GM20000 (cell line): ENCODE measurements at regions not wholly inside any gene's neighbourhood (a gene's known extent, or its start where the extent isn't known, plus 50 kb on each side); places are given as distances from the start of the nearest gene placed in this dataset.
A peak's percentile ranks its signal among the peaks of the same experiment; 100 is the strongest.

Experiments used
- DNase-seq: peaks from one replicate; pipeline ENCODE4 v3.0.0; 2012; ENCODE audit warnings: low spot score
- TF ChIP-seq, protein P1 (sequence below): IDR thresholded peaks from 2 replicates; pipeline ENCODE4 v1.5.1; 2012; ENCODE audit warnings: mild to moderate bottlenecking, control low read depth; ENCODE audit errors: extremely low read depth, missing control alignments

DNA sequence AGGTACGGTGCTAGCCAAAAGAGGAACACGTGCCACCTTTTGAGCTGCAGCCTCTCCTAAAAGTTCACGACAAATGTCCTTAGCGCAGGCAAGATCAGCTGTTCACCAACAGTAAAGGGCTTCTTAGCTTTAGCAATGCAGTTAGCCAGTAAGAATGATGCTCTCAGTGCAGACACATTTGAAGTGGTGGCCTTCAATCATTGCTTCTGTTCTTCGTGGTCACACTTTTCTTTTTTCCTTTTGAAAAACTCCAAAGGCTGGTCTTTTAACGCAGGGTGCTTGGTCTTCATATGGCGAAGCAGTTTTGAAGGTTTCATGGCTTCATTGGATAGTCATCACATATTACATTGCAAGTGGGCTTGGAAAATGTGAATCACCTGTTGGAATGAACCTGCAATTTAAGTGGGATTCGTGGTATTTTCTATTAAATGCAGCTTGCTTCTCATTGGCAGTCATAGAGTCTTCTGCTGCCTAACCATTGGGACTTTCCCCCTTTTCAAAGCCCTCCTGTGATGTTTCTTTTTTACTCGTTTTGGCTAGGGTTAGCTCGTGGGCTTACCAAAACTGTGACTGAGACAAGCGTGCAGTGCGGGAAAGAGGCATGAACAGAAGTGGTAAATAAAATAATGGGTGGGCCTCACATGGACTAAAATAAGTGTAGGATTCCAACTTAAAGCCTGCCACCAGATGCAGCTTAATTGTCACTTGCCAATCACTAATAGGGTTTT is 100.9 kb downstream of the MRPL36 start:
- TF ChIP-seq, protein P1, sequence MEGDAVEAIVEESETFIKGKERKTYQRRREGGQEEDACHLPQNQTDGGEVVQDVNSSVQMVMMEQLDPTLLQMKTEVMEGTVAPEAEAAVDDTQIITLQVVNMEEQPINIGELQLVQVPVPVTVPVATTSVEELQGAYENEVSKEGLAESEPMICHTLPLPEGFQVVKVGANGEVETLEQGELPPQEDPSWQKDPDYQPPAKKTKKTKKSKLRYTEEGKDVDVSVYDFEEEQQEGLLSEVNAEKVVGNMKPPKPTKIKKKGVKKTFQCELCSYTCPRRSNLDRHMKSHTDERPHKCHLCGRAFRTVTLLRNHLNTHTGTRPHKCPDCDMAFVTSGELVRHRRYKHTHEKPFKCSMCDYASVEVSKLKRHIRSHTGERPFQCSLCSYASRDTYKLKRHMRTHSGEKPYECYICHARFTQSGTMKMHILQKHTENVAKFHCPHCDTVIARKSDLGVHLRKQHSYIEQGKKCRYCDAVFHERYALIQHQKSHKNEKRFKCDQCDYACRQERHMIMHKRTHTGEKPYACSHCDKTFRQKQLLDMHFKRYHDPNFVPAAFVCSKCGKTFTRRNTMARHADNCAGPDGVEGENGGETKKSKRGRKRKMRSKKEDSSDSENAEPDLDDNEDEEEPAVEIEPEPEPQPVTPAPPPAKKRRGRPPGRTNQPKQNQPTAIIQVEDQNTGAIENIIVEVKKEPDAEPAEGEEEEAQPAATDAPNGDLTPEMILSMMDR = no peak
- no peak for DNase-seq

DNA sequence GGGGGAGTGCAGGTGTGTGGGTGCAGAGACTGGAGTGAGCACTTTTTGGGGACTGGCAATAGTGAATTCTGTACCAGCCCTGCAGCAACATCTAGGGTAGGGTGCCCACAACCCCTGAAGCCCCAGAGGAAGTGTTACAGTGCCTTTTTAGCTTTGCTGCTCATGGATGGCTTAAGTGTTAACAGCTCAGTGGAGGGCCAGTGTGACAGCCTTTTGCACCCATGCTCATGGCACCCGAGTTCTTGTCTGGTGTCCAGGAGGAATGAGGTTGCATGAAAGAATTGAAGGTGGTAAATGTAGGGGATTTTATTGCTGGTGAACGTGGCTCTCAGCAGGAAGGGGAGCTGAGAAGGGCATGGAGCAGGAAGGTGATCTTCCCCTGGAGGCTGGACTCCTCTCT is 107.3 kb downstream of the MRPL36 start:
- TF ChIP-seq, protein P1 = no peak
- no peak for DNase-seq

DNA sequence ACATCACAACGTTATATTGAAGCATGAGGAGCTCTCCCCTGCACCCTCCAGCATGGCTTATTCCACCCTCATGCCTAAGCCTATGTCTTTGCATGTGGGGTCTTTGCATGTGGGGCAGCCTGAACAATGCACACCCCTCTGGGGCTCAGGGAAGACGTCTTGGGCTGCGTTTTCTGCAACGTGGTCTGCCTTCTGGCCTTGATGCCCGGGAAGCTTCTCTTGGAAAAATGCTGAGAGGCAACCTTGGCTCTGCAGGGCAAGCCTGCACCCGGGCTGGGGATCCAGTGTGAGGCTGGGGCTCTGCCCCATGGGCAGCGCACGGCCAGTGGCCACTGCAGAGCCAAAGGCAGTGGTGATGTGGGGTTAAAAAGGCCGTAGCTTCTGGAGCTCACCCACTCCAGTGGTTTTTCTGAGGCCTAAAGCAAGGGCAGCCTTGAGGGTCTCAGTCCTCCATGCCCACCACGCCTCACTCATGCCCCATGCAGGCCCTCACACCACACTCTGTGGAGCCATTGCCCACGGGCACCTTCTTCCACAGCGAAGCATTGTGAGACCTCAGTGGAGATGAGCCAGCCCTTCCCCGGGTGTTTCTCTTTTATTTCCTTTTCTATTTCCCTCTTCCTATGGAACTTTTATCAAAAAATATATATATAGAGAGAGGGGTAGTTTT is 112.2 kb downstream of the MRPL36 start:
- TF ChIP-seq, protein P1 = no peak

DNA sequence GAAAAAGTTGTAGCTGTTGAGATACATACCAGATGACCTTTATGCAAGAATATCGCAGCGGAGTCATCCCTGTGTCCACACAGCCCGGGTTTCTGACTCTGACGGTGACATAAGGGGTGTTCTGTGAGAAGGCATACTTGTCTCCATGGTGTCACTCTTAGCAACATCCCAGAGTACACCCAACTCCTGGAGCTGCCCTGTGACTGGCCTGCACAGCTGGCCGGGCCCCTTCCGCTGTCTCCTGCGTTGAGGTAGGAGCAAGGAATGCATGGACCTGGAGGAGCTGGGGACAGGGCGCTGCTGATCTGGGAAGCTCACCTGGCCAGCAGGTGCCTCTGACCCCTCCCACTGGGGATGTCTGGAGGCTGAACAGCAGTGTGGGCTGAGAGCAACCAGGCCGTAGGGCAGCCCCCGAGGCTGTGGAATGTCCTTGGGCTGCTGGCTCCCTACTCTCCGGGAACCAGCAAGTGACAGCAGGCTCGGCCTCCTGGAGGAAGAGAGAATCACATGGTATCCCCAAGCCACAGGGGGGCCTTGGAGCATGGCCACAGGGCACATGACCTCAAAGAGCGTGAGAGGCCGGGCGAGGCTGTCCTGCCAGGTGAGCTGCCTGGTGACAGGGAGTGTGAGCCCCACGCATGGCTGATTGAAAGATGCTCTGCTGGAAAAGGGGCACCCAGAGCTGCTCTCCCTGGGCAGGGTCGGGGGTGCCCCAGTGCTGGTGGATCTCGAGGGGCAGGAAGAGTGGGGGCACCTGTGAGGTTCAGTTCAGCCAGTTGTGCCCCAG is 113.4 kb downstream of the MRPL36 start:
- DNase-seq = no peak
- TF ChIP-seq, protein P1 = no peak

More for the DNA sequence above, 112.2 kb downstream of the MRPL36 start:
- no peak for DNase-seq

DNA sequence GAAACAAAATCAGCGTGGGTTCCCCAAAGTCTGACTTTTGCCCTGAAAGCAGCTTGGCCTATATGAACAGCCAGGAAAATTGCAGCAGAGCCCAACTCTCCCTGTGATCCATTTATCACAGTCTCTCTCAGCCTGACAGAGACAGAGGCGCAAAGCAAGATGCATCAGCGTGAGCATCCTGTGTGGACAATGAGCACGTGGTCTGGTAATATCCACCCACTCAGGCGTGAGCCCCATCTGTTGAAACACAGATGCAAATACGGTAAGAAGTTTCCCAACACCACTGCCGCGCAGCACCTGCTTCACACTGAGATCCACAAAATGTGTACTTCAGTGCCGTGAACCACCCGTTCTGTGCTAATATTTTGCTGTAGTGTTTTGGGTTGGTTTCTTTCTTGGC is 114.6 kb downstream of the MRPL36 start:
- no peak for DNase-seq
- TF ChIP-seq, protein P1 = no peak

DNA sequence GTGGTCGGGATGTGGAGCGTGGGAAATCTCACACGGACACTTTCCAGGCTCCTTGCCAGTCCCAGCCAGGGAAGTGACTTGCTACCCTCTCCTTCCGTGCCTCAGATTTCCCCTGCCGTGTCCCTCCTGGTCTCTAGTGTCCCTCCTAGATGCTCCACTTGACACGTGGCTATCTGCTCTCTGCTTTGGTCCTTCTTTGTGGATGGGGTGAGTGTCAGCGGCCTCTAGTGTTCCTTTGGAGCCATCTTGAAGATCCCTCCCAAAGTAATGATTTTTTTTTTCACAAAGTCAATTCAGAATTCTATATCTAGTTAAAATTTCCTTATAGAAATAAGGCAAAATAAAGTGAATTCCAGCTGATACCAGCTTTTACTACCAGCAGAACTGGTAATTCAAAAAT is 117.7 kb downstream of the MRPL36 start:
- no peak for DNase-seq
- TF ChIP-seq, protein P1 = no peak

DNA sequence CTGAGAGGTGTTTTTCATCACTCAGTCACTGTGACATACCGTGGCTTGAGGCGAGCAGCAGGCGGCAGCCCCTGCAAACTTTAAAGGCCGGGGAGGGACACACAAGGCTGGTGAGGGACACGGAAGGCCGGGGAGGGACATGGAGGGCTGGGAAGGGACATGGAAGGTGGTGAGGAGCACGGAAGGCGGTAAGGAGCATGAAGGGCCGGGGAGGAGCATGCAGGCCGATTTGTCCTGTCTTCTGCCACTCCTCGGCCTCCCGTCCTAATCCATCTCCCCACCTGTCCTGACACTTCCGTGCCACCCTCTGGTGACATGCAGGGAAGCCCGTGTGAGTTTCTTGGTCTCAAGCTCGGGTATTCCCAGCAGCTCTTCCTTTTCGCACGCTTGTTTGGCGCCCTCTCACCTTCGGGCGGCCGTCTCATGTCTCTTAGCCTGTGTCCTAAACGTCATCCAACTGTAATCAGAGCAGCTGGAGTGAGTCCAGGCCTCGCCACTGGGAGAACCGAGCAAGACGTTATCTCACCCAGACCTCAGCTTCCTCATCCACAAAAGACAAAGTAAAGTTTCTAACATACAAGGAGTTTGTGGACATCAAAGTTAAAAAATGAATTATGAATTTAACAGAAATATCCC is 126.5 kb downstream of the MRPL36 start:
- peak; percentile 15 for DNase-seq
- TF ChIP-seq, protein P1 = no peak
